Stimulated activated CD8-positive, alpha-beta memory T cell treated with anti-CD3 and anti-CD28 coated beads, Interleukin-15, amount 100 ng/mL, for 1 hour (primary cell): ENCODE measurements at regions not wholly inside any gene's neighbourhood (a gene's known extent, or its start where the extent isn't known, plus 50 kb on each side); places are given as distances from the start of the nearest gene placed in this dataset.
"Not testable (repeated sequence)": the region's sequence is repeated elsewhere in the genome, so short reads cannot be mapped to it uniquely, and the experiment has no call there.

Experiments
- DNase-seq: peaks from one replicate; pipeline ENCODE4 v3.0.0-alpha.2; 2020; ENCODE audit warnings: low read depth

- DNase-seq, result no peak
Measured at GRCh38 chr10:126722726-126723125, 52.2 kb upstream of the C10orf90 start.

GRCh38 chr10:126723226-126723625 is 52.7 kb upstream of the C10orf90 start:
- DNase-seq, result no peak

GRCh38 chr10:126729314-126729870 is 58.9 kb upstream of the C10orf90 start:
- DNase-seq, result no peak

DNA sequence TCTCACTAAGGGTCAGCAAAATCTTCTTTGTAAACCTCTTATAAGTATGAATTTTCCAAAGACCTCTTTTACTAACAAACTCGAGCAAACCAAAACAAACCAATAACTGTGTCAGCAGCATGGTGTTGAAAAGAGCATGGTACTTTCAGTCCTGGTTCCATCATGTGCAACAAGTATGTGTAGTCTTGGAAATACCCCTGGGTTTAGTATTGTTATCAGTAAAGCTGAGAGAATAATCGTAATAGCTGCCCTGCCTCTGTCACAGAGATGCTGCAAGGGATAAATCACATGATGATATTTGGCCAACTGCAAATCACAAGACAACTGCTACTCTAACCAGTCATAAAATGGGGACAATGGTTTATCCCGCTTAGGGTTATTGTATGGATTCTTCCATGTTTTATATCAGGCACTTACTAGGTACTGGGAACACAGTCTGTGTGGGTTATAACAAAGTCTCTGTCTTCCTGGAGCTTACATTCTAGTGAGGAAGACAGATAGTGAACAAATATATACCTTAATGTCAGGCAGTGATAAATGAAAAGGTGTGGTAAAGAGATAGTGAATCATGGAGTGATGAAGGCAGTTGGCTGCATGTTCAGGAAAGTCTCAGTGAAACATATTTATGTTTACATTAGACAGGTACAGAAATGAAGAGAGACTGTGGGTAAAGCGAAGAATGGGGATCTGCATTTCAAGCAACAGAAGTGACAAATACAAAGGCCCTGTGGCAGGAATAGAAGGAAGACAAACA is 60.5 kb upstream of the C10orf90 start:
- DNase-seq, result no peak

GRCh38 chr10:126731610-126731990 is 61.1 kb upstream of the C10orf90 start:
- DNase-seq, result no peak

- no peak for DNase-seq
Measured at GRCh38 chr10:126732308-126732707, 61.8 kb upstream of the C10orf90 start.

- no peak for DNase-seq
Measured at GRCh38 chr10:126732868-126733267, 62.4 kb upstream of the C10orf90 start.

GRCh38 chr10:126734015-126734414 is 63.5 kb upstream of the C10orf90 start:
- DNase-seq, result no peak

- DNase-seq, result no peak
Measured at GRCh38 chr10:126734967-126735366, 64.5 kb upstream of the C10orf90 start.

- DNase-seq, result no peak
Measured at GRCh38 chr10:126736142-126736541, 65.6 kb upstream of the C10orf90 start.

- no peak for DNase-seq
Measured at GRCh38 chr10:126736727-126737126, 66.2 kb upstream of the C10orf90 start.

DNA sequence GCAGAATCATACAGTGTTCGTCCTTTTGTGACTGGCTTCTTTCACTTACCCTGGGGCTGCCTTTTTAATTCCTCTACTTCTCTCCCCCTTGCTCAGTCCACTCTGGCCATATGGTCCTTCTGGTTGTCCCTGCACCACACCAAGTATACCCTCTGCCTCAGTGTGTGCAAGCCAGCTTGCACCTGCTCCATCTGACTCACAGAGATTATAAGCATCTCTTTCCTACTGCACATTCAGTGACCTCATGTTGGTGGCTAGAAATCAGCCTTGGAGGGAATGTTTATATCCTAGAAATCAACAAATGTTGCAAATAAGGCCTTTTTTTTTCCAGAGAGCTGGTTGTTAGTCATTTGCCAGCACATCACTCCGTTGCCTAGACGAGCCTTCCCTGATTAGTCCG is 67.5 kb upstream of the C10orf90 start:
- DNase-seq, result no peak

DNA sequence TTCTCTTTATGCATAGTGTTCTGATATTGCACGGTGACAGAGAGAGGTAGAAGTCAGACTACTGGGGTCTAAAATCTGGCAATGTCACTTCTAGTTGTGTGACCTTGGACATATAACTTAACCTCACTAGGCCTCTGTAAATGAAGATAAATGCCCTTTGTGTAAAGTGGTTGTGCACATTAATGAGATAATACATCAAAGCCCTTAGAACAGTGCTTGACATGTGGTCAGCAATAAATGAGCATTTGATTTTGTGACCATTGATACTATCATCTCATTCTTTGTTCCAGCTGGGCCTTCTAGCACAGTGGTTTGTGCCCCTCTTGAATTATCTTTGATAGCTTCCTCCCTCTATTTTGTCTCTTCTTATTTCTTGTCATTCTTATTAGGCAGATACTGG is 74.1 kb upstream of the C10orf90 start:
- DNase-seq, result no peak

DNA sequence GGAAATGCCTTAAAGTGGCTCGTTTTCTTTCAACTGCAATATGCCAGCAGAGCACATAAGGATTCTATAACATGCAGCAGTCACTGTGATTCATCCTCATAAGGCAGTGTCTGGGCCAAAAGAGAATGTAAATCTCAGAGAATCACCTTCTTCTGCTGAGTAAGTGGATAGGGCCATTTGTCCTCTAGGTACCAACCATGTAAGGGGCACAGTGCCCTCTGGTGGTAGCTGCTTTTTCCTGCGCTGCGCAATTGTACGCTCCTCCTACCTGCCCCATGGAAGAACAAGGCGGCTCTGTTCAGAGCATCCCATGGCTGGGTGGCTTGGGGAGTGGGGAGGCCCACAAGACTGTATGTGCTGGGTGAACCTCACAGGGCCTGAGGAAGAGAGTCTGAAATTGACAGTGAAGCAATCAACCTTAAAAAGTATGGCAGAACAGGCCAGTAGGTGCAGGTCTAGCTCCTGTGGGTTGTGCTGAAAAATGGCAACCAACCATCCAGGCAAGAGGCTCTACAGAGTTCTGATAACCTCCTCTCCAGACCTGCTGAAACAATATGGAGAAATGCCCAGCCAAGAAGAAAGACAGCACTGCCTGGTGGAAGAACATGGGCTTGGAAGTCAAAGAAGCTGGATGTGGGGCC is 78.6 kb upstream of the C10orf90 start:
- DNase-seq, result peak; percentile 15

DNA sequence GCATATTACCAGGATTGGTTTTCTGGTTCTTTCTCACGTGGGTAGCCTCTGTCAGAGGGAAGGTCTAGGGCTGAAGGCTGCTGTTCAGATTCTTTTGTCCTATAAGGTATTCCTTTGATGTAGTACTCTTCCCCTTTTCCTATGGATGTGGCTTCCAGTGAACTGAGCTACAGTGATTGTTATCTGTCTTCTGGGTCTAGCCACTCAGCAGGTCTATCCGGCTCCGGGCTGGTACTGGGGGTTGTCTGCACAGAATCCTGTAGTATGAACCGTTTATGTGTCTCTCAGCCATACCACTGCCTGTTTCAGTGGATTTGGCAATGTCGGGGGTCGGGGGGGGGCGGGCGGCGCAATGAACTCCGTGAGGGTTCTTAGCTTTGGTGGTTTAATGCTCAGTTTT is 84.5 kb upstream of the C10orf90 start:
- no peak for DNase-seq

DNA sequence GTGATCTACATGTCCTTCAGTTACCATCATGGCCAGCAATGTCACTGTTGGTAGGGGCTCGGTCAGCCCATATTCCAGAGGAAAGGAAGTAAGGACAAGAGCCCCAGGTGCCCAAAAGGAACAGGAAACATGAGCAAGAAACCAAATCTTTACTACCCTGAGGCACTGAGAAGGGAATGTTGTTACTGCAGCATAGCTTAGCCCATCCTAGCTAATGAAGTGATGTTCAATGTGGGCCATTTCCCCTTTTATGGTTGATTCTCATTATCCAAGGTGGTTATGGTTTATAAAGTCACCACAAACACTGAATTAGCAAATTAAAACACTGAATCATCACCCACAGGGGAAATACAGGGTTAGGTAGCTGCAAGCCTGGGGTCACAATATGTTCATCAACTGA is 88.4 kb upstream of the C10orf90 start:
- DNase-seq, result no peak

DNA sequence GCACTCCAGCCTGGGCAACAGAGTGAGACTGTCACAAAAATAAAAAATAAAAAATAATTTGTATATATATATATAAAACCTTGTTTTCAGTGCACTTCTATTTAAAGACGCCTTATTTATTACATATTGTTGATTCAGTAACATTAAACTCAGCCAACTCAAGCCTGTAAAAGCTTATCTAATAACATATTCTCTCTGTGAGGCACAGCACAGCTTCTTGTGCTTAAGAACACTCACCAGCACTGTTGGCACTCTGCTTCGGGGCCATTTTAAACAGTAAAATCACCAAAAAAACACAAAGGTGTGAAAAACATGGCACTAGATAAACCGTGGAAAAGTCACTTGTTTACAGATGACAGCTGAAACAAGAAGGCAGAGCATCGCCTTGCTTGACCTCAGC is 89.0 kb upstream of the C10orf90 start:
- no peak for DNase-seq

DNA sequence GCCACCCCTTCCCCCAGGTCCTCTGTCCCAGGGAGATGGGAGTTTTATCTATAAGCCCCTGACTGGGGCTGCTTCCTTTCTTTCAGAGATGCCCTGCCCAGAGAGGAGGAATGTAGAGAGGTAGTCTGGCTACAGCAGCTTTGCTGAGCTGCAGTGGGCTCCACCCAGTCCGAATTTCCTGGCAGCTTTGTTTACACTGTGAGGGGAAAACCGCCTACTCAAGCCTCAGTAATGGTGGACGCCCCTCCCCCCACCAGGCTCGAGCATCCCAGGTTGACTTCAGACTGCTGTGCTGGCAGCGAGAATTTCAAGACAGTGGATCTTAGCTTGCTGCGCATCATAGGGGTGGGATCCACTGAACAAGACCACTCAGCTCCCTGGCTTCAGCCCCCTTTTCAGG is 96.2 kb upstream of the C10orf90 start:
- not testable (repeated sequence) for DNase-seq

- DNase-seq, result no peak
Measured at GRCh38 chr10:126770809-126771208, 100.3 kb upstream of the C10orf90 start.

- no peak for DNase-seq
Measured at GRCh38 chr10:126776168-126776567, 105.7 kb upstream of the C10orf90 start.

DNA sequence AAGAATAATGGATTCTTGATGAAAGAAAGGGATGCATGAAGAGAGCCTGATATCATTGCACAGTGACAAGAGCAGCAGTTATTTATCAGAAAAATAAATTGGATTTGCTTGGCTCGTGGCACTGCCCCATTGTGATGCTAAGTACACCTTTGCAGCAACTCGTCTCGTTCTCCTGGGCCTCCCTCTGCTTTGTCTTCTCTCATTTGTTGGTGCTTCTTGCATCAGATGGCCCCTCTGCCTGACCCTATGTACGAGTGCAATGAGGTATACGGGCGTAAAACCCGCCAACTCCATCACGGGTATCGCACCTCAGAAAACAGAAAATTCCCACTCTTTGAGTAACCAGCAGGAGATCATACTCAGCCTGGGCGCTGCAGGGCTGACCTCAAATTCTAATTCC is 107.2 kb upstream of the C10orf90 start:
- no peak for DNase-seq

- no peak for DNase-seq
Measured at GRCh38 chr10:126781450-126782216, 111.1 kb upstream of the C10orf90 start.
